HG03064 (cell line): ENCODE measurements at regions not wholly inside any gene's neighbourhood (a gene's known extent, or its start where the extent isn't known, plus 50 kb on each side); places are given as distances from the start of the nearest gene placed in this dataset.
A peak's percentile ranks its signal among the peaks of the same experiment; 100 is the strongest.
"Not testable (repeated sequence)": the region's sequence is repeated elsewhere in the genome, so short reads cannot be mapped to it uniquely, and the experiment has no call there.

Experiments used
- ATAC-seq: cut with Tn5 transposase; IDR thresholded peaks from one replicate; pipeline ENCODE4 v1.9.1; 2021; ENCODE audit warnings: low read depth; ENCODE audit not compliant: unreplicated experiment

DNA sequence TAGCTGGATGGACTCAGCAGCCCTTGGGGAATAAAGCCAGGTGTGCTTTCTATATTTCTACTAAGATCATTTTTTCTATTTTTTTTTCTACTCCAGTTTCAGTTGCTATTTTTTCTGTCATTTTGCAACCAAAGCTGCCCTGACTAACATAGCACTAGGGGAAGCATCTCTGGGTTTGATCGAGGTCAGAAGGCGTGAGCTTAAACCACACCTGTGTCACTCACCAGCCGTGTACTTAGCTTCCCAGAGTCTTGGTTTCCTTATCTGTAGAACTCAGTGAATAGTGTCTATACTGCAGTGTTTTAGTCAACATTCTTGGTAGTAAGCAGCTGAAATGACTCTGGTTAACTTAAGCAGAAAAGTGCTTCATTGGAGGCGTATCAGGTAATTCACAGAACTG lies 489.6 kb upstream of the SPRED2 start:
- peak; percentile 81 for ATAC-seq

DNA sequence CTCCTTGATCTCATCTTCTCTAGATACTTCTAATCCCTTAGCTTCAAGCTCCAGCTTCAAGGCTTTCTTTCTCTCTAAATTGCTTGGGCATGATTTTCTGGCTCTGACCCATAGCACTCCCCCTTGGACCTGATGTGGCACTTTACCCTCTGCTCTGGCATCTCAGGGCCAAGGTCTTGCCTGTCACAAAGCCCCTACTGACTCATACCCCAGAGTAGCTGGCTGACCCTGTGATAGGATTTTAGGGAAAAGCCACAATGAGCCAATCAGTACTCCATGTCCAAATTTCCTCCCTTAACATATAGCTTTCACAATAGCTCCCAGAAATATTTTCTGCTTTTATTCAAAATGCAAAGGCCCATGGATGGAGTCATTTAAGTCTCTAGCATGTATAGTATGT lies 488.7 kb upstream of the SPRED2 start:
- no peak for ATAC-seq

DNA sequence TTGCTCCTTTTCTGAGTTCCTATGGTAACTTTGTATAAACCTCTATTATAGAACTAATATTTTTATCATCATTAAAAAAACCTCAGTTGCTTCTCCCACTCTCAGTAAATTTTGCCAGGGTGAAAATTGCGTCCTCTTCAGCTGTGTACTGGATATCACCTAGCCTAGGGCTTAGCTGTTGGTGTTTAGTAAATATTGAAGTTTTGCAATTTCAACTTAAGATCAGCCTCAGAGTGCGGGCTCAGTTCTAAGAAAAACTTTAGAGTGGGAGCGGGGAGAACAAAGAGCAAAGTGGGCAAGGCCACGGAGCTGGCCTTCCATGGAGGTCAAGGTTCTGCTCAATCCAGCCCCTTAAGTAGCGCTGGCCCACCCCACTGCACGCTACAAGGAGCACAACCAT lies 488.3 kb upstream of the SPRED2 start:
- no peak for ATAC-seq

DNA sequence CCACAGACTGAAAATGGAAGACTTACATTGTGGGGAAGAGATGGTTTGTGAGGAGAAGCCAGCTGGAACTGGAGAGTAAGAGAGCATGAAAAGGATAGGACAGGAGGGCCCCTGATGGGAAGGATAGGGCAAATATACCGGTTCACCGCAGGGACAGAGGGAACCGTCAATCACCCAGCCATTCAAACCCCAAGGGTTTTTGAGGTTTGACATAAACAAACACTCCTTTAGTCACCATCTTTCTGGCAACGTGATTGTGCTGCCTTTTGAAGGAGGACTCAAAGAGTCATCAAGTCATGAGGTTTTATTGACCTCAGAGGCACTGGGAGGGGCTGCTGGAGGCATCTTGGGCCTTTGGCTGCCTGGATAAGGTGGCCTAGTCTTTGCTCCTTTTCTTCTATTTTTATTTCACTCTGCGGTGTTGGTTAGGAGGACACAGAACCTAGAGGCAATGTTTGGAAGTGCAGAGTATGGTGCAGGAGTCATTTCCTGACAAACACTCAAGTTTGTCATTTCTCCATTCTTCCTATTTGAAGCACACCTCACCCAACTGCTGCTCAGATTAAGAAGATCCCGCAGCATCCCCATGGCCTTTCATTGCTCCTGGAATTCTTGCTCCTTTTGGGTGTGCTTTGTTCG lies 487.3 kb upstream of the SPRED2 start:
- ATAC-seq: no peak

DNA sequence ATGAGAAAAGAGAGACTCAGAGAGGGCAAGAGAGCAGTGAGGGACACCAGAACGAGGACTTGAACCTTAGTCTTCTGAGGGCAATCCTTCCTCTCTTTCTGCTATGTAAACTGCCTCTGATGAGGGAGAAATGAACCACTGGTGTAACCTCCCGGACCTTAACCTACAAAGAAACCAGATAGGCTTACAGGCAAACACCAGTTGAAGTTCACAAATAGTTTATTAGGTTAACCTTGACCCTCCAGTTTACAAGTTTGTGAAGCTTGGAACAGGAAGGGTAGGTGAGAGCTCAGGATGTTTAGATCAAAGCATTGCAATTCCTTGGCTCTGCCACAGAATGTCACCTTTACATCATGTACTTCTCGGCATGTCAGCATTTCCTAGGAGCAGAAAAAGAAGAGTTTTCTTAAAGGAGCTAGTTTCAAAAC lies 486.4 kb upstream of the SPRED2 start:
- no peak for ATAC-seq

DNA sequence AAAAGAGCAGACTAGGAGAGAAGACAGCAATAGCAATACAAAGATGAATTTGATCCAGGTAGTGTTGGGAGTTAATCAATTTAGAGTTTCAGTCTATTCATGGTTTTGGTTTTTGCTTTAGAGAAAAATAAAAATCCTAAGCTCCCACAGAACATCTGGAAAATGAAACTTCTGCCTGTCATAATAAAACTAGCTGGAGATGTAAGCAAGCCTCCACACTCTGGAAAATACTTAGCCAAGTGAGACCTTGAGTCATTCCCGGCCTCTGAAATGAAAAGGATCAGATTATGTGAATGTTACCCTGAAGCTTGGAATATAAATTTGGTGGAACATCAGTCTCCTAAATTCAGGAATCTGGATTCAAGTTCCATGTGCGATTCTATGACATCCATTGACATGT lies 485.6 kb upstream of the SPRED2 start:
- no peak for ATAC-seq

DNA sequence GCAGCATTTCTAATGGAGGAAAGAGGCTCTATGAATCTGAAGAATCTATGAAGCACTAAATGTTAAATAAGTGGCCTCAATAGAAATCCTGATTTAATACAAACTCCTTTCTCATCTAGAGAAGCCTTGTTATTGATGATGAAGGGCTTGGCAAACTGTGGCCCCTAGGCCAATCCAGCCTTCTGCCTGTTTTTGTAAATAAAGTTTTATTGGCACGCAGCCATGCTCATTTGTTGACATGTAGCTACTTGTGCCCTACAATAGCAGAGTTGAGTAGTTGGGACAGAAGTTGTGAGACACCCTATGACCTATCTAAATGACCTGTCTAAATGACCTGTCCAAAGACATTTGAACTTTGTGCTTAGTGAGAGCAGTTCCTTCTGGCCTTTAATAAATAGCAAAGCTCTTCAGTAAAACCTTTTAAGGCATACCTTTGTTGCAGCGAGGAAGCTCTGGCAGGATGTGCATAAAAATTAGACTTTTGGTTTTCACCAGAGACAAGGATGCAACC lies 484.4 kb upstream of the SPRED2 start:
- no peak for ATAC-seq

DNA sequence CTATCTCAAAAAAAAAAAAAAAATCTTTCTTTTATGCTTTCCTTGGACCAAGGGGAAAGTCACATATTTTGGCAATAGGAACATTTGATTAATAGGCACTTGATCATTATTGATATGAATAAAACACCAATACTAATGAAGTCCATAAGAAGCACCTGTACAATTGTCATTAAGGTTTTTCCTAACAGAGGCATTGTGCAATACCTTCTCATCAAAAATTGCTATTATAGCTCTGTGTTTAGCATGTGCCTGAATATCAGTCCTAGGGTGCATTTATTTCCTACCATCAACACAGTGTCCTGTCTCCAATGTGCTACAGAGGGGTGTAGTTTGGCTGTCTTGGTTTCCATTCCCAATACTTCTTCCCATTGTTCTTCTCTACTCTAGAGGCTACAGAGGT lies 483.8 kb upstream of the SPRED2 start:
- no peak for ATAC-seq

DNA sequence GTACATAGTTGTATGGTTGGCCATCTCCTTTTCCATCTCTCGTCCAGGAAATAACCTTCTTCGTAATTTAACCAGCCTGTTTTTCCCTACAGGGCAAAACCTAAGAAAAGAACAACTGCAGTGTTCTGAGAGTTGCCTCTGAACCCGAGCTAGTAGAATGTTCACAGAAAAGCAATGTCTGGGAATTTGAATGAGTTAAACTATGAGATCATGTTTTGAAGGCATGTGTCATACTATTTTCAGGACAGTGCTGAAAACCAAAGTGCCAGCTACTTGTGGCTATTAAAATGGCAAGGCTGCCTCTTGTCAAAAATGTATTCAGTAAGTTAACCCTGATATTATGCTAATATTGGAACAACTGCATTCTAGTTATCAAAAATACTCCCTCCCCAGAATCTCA lies 482.9 kb upstream of the SPRED2 start:
- ATAC-seq: no peak

DNA sequence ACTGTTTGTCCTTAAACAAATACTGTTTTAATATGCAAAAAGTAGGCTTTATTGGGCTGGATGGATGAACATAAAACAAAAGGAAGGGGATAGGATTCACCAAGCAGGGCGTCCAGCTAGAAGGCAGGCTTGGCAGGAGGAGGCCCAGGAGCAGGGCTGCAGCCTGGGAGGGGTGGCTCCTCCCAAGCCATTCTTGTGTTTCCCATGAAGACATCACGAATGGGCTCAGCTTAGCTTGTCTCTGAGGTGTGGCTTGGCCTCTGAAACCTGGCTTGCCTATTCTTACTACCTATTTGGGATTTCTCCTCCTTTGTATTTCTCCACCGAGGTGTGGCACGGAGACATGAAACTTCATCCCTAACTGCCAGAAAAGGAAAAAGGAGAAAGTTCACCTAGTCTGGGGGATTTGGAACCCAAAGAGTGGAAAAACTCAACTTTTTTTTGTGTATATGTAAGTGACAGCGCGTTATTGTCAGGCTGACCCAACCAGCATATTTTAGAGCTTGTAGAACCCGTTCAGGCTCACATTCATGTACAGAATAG lies 481.9 kb upstream of the SPRED2 start:
- no peak for ATAC-seq

DNA sequence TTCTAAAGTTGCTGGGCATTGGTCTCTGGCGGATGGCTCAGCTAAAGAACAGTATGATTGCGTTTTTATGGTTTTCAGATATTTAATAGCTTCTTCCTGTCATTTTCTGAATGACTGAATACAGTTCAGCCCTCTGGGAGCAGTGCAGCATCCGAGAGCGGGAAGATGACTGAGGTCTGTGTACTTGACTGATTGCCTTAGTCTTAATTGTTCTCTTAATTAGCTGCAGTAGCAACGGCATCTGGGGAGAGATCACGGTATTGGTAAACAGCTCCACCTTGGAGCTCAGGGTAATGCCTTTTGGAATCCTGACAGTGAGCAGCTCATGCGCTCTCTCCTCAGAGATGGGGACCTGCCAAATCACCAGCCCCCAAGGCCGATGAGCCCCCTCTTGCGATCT lies 481.4 kb upstream of the SPRED2 start:
- ATAC-seq: no peak

DNA sequence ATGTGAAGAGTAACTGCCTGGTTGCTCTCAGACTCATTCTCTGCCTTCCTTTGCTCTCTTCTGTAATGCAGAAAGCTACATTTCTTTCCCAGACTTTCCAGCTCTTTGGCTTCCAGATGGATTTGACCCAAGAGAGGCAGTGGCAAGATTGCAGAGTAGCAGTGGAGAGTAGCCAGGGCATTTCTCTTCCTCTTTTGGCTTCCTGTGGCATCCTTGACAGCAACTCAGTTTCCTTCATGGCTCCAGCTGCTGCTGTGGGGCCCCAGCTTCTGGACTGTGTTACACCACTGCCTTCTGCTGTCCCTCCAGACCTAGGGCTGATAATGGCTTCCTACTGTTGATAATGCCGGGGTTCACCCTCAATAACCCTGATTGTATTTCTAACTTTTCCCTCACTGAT lies 469.4 kb upstream of the SPRED2 start:
- ATAC-seq: no peak

DNA sequence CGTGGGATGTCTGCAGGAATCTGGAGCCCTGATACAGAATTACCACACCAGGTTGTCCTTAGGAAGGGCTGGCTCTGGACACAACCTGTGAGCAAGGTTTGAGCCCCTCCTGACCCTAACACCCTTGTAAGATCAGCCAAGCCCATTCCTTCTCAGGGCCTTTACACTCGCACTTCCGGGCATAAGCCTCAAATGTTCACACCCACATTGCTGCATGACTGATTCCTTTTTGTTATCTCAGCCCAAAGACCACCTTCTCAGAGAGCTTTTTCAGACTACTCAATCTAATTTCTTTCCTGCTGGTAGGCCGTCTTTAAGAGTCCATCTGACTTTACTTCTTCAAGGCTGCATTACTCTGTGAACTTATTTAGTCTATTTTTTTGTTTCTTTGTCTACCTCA lies 464.0 kb upstream of the SPRED2 start:
- no peak for ATAC-seq

DNA sequence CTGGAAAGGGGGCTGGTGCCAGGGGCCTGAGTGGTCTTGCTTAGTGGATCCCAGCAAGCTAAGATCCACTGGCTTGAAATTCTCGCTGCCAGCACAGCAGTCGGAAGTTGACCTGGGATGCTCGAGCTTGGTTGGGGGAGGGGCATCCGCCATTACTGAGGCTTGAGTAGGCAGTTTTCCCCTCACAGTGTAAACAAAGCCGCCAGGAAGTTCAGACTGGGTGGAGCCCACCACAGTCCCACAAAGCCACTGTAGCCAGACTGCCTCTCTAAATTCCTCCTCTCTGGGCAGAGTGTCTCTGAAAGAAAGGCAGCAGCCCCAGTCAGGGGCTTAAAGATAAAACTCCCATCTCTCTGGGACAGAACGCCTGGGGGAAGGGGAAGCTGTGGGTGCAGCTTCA lies 457.7 kb upstream of the SPRED2 start:
- ATAC-seq: not testable (repeated sequence)

DNA sequence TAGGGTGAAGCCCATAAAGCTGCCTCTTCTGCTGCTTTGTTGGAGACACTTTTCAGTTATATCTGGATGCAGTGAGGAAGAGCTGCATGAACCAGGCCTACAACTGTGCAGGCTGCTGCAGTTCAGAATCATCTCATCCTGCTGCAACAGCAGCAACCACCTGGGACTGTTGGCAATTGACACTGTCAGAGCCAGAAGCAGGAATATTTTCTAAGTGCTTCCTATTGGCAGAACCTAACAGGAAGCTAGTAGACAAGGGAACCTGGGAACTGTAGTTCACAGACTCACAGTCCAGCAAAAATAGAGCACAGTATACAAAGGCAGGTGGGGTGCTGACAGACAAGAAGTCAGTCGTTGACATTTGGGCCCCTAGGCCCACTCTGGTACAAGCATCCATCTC lies 452.9 kb upstream of the SPRED2 start:
- no peak for ATAC-seq

DNA sequence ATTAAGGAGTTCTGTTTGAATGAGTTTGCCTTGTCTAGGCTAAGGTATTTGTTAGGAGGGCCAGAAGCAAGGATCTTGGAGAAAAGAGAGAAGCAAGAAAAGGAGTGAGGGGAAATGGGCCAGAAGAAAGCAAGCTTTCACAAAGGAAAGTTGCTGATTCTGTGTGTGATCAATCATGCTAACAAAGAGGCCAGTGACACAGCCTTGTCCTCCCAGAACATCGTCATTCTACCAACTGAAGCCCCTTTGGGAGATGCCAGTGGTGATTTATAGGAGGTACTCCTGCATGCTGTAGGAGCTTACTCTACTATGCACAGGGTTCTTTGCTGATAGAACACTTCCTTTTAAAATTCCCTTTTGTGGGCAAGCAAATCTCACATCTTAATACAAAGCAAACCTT lies 449.2 kb upstream of the SPRED2 start:
- ATAC-seq: no peak

DNA sequence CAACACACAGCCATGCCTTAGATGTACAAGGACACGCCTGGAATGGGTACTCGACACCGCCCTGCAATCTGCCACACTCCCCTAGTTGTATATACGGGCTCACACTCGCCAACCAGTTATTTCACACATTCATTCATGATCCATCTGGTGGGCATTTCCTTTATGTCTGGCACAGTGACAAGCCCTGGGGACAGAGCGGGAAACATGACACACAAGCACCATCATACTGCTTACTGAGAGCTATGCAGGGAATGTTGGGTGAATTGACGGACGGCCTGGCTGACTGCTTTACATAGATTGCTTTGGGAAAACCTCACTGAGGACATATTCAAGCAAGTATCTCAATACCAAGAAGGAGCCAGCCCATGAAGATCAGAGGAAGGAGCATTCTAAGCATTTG lies 448.0 kb upstream of the SPRED2 start:
- no peak for ATAC-seq

DNA sequence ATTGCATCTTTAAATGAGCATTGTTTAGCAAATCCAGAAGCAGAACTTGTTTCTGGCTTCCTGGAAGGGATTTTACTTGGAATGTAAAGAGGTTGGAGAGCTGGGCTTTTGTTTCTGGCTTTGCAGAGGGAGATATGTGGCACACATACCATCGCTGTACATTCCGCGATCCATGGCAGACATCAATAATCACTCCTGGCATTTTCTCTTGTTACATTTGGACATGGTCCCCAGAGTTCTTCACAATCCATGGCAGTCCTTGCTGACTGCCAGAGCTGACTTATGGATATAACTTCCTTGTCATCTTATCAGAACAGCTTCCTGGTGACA lies 445.6 kb upstream of the SPRED2 start:
- ATAC-seq: no peak

DNA sequence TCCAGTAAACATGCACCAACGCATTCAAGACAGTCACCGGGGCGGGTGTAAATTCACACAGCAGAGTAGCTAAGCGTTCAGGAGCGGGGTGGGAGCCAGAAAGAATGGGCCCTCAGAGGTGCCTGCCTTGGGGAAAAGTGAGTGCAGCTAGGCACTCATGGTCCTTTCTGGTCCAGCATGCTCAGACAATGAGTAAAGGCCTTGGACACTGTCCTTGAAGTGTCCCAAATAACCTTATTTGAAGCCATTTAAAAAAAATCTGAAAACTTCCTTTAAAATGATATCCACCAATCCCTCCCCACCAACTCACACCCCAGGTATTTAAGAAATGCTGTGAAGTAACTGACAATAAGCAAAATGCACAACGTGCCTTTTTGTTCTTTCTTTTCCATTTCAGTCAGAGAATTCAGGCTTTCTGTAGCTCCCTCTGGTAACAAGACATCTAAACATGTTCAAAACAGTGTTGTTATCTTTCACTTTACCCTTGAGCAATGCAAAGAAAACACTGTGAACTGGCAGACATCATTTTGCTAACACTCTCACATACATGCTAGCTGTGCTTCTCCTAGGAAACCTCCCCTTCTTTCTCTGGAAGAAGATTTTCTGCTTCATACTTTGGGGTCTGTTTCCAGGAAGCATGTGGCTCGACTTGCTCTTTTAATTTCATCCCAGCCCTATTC lies 445.1 kb upstream of the SPRED2 start:
- no peak for ATAC-seq

DNA sequence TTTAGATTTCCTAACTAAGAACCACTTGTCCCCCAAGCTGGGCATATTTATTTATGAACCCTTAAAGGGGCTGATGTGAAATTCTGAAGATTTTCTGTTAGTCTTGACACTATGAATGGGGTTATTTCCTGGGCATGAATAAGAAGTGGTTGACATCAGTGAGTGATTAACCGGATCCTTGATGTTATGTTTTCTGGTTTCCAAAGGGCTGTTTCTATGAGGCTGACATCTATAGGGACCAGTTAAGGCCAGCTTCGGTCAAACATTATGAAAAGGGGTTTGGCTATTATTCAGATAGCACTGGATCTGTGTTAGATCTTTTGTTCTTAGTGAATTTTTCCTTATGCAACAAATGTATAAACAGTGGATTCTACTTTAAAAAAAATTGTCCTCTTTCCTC lies 443.7 kb upstream of the SPRED2 start:
- no peak for ATAC-seq

DNA sequence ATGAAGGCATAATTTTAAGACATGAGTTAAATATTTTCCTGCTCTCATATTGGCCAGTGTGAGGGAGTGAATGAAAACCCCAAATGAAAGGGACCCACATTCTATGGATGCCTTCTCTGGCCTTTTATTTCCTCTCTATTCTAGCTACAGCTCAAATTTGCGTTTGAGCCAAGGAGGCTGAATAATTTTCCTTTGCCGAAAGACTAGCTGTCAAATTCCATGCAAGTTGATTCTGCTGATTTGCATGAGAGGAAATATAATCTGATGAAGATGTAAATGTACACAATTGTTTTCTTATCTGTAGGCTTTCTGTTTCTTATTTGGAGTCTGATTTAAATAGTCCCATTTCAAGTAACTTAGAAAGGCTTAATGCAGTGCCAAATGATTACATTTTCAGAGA lies 438.4 kb upstream of the SPRED2 start:
- ATAC-seq: no peak

DNA sequence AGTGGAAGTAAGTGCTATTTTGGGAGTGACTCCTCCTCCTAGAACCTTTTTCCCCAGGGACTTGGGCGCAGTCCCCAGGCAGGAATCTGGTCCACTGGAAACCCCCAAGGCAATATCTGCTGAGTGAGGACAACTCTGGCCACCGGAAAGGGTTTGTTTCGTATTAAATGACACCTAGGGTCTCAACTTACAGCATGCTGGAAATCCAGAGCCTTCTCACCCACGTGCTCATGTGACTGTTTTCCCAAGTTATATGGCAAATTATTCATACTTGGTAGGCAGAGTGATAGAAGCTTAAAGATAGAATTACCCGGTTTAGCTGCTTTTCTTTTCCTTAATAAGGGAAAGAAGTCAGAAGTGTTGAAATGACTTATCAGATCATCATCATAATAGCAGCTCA lies 436.9 kb upstream of the SPRED2 start:
- ATAC-seq: no peak
